Upper lobe of left lung (tissue), 4 donors: ENCODE measurements at regions not wholly inside any gene's neighbourhood (a gene's known extent, or its start where the extent isn't known, plus 50 kb on each side); places are given as distances from the start of the nearest gene placed in this dataset.
"Not testable (repeated sequence)": the region's sequence is repeated elsewhere in the genome, so short reads cannot be mapped to it uniquely, and the experiment has no call there.

Source experiments
- EP300 ChIP-seq, 4 donors: sonication (generic); formaldehyde crosslinking; IDR thresholded peaks; one replicate each; pipeline ENCODE4 v1.5.1; 2017; ENCODE audit warnings: antibody characterized with exemption in 4 of 4, control low read depth in 2 of 4
- POLR2A ChIP-seq, 4 donors: fragments of 450-650 bp; IDR thresholded peaks; one replicate each; pipeline ENCODE4 v1.5.1; 2016 to 2017; ENCODE audit warnings: antibody characterized with exemption in 4 of 4, mild to moderate bottlenecking in 2 of 4
- TF ChIP-seq, protein P1 (sequence below), 6 experiments: fragments of 450-650 bp in 4 of 6; fragments of 200-600 bp in 2 of 6; sonication (generic) in 2 of 6; IDR thresholded peaks; one replicate each; pipeline ENCODE4 v1.5.1; 2016 to 2019; ENCODE audit warnings: antibody characterized with exemption in 6 of 6

DNA sequence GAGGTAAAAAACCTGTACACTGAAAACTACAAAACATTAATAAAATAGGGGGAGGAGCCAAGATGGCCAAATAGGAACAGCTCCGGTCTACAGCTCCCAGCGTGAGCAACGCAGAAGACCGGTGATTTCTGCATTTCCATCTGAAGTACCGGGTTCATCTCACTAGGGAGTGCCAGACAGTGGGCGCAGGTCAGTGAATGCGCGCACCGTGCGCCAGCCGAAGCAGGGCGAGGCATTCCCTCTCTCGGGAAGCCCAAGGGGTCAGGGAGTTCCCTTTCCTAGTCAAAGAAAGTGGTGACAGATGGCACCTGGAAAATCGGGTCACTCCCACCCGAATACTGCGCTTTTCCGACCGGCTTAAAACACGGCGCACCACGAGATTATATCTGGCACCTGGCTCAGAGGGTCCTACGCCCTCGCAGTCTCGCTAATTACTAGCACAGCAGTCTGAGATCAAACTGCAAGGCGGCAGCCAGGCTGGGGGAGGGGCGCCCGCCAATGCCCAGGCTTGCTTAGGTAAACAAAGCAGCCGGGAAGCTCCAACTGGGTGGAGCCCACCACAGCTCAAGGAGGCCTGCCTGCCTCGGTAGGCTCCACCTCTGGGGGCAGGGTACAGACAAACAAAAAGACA is 400.9 kb upstream of the FGF16 start:
- TF ChIP-seq POLR2A, EP300 (IDR thresholded peaks at IDR 0.05): not testable (repeated sequence)
- TF ChIP-seq, protein P1, sequence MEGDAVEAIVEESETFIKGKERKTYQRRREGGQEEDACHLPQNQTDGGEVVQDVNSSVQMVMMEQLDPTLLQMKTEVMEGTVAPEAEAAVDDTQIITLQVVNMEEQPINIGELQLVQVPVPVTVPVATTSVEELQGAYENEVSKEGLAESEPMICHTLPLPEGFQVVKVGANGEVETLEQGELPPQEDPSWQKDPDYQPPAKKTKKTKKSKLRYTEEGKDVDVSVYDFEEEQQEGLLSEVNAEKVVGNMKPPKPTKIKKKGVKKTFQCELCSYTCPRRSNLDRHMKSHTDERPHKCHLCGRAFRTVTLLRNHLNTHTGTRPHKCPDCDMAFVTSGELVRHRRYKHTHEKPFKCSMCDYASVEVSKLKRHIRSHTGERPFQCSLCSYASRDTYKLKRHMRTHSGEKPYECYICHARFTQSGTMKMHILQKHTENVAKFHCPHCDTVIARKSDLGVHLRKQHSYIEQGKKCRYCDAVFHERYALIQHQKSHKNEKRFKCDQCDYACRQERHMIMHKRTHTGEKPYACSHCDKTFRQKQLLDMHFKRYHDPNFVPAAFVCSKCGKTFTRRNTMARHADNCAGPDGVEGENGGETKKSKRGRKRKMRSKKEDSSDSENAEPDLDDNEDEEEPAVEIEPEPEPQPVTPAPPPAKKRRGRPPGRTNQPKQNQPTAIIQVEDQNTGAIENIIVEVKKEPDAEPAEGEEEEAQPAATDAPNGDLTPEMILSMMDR (IDR thresholded peaks at IDR 0.05): not testable (repeated sequence)
